ENCODE measurements at regions not wholly inside any gene's neighbourhood (a gene's known extent, or its start where the extent isn't known, plus 50 kb on each side); places are given as distances from the start of the nearest gene placed in this dataset.
"Not testable (repeated sequence)": the region's sequence is repeated elsewhere in the genome, so short reads cannot be mapped to it uniquely, and the experiment has no call there.

GRCh38 chr21:35274923-35275322 lies 225.8 kb upstream of the RUNX1 start:
- no peak for DNase-seq

DNA sequence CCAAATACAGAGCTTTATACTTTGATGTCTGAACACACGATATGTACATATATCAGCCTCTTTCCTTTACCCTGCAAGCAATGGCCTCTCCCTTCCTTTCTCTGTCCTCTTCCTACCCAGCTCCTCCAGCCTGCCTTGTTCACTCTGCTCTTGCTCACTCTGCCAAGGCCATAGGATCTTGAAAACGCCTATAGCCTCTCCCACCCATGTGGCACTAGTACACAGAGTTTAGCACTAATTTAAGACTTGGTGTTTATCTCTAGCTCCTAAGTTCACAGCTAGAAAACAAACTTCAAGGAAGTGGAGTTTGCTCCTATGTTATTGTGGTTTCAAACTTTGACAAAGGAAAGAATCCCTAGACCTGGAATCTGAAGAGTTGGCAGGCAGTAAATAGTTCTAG lies 225.0 kb upstream of the RUNX1 start:
- DNase-seq: no peak

DNA sequence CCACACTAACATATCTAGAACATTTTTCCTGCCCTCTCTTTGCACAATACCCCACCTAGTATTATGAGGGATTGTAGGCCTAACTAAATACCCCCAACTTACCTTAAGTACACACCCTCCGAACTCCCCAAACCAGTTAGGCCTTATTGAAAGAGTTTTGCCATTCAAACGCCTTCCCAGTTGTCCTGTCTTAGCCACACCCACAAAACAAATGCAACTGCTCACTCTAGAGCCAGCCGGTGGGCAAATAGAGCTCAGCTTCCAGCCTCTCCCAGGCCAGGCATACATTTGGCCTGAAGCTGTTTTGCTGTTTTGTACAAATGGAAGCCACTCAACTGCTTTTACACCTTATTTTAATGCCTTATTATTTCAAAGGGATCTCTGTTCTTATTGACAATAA lies 224.2 kb upstream of the RUNX1 start:
- DNase-seq: peak; percentile 54

GRCh38 chr21:35271344-35272118 lies 222.4 kb upstream of the RUNX1 start:
- not testable (repeated sequence) for DNase-seq

- no peak for DNase-seq
Observed at GRCh38 chr21:35268817-35269216, 219.7 kb upstream of the RUNX1 start.

- no peak for DNase-seq
Observed at GRCh38 chr21:35268261-35268660, 219.2 kb upstream of the RUNX1 start.

DNA sequence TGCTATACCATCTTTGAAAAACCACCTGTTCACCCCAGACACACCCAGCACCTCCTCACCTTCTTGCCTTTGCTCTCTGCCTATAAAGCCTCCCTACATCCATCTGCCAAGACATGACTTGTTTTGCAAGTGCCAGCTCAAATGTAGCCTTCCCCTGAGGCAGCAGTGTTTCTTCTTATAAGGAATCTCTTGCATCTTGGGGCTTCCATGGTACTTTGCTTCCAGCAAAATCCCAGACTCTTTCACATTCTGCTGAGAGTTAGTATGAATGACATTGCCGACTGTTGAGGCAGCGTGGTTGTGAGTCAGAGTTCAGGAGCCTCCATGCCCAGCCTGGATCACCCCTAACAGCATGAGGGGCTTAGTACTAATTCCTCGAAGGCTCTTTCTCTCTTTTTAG lies 217.4 kb upstream of the RUNX1 start:
- no peak for DNase-seq

- DNase-seq: no peak
Observed at GRCh38 chr21:35265170-35265877, 216.2 kb upstream of the RUNX1 start.

DNA sequence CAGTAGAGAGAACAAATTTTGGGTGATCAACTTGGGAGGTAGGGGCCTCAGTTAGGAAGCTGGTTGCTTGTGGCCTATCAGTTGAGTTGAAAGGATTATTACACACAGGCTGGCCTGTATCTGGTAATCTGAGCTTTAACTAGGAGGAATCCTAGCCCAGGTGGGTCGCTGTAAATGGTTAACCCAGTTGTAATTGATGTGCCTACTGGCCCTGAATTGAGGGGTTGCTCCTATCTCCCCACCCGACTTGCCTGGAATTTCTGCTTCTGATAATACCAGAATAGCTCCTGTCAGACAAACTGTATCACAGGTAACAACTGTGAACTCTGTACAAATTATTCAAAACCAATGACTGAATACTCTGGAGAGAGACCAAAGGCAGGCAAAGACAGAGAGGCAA lies 210.4 kb upstream of the RUNX1 start:
- DNase-seq: no peak

DNA sequence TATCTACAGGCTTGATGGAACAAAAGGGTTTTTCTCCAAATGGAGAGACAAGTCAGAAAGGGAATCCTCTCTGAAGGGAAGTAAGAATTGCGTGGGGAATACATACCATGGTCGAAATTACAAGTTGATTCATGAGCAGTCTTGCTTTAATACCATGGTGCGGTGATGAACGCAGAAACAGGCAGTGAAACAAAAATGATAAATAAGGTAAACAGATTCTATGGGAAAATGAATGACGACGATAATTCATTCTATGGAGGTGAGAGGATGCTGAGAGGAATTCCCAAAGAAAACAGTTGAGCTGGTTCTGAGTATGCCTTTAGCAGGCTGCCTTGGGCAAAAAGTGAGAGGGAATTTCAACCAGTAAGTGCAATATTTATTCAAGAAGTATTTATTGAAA lies 209.4 kb upstream of the RUNX1 start:
- no peak for DNase-seq

- no peak for DNase-seq
Observed at GRCh38 chr21:35257413-35257812, 208.3 kb upstream of the RUNX1 start.

GRCh38 chr21:35256468-35256988 lies 207.4 kb upstream of the RUNX1 start:
- DNase-seq: peak; percentile 87

DNA sequence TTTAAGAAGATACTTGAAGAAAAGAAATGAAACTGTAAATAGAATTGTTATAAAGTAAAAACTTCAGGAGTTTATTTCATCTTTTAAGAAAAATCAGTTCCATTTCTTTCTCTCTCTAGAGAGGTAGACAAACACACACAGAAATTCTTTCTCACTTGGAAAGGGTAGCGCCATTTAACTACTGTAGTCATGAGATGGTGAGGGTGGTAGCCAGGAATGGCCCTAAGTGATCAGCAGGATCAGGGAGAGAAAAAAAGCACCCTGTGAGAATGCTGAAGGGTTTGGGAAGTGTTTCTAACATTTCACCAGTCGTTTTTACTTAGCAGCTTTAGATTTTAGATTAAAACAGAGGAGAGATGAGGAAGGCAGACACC lies 205.7 kb upstream of the RUNX1 start:
- no peak for DNase-seq

DNA sequence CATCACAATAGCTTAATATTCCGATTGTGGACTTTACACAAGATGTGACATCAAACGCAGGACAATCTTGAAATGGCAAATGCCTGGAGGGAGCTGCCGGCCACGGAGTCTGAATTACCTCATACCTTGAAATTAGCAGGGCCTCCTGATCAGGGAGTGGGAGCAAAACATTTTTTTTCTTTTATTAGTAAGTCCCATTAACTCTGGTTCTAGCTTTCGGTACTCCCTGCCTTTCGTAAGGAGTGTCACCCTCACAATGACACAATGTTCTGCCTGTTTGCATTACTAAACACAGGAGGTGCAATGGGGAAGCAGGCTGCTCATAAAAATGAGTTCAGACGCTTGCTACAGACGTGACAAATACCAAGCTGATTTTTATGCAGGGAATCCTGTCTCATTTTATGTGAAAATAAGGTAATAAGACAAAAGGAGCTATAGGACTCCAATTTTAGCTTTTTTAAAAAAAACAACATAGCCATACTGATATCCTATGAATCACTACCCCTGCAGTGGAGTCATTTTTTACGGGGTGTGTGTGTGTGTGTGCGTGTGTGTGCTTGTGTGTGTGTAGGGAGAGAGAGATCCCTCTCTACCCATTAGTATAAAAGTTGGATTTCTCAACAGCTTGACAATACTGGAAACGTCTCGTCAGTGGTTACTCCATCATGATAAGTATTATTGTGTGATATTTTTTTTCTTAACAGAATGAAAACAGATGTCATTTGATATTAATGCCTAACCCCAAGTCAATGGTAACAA lies 205.1 kb upstream of the RUNX1 start:
- DNase-seq: no peak

DNA sequence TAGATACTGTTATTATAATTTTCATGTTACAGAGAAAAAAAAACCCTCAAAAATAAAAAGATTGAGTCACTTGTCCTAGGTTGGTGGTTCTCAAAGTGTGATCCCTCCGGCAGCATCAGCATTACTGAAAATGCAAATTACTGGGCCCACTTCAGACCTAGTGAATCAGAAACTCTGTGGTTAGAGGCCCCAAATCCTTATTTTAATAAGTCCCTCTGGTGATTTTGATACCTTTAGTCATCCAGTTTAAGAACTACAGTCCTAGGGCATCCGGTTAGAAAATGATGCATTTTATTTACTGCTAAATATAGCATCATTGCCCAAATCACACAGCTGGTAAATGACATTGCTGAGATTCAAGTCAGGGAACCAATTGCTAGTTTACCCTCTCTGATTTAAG lies 203.7 kb upstream of the RUNX1 start:
- DNase-seq: no peak

- no peak for DNase-seq
Observed at GRCh38 chr21:35249636-35250035, 200.5 kb upstream of the RUNX1 start.

DNA sequence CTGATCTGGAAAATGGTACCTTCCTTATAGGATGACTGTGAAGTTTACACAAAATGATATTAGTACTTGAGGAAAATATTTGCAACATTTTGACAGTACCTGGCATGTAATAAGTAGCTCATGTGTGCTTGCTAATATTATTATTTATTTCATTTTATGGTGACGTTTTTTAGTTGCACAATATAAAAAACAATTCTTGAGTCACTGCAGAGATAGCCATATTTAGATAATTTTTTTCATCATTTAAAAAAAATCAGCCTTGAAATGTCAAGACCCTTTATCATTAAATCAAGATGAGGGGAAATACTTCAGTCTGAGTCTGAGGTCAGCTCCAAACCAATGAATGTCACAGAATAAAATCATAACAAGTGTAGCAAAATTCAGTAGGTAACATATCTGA lies 196.8 kb upstream of the RUNX1 start:
- DNase-seq: no peak

GRCh38 chr21:35244514-35244913 lies 195.4 kb upstream of the RUNX1 start:
- no peak for DNase-seq

GRCh38 chr21:35243171-35243570 lies 194.1 kb upstream of the RUNX1 start:
- DNase-seq: no peak

GRCh38 chr21:35239811-35240219 lies 190.7 kb upstream of the RUNX1 start:
- no peak for DNase-seq

GRCh38 chr21:35238119-35238518 lies 189.0 kb upstream of the RUNX1 start:
- no peak for DNase-seq

GRCh38 chr21:35237287-35237686 lies 188.2 kb upstream of the RUNX1 start:
- no peak for DNase-seq

DNA sequence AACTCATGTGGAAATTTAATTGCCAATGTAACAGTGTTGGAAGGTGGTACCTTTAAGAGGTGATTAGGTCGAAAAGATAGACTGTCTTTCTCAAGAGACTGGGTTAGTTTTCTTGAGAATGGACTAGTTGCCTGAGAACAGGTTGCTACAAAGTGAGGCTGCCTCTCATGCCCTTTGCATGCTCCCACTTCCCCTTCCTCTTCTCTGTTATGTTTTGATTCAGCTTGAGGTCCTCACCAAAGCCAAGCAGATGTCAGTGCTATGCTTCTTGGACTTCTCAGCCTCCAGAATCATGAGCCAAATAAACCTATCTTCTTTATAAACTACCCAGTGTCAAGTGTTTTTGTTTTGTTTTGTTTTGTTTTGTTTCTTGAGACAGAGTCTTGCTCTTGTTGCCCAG lies 187.0 kb upstream of the RUNX1 start:
- DNase-seq: no peak

DNA sequence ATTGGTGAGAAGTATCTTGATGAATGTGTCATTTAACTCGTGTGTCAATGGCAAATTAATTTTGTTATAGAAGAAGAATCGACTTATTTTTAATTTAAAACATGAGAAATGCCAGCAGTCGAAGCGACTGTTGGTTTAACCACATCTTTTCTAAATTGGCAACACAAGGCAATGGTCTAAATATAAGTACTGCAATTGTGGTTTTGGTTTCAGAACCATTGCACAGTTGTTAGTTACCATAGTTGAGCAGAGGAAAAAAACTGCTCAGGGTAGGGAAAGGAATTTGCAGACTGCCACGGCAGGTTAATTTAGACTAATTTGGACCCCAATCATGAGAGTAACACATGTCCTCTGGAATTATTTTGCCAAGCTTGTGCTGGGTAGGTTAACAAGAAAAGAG lies 185.6 kb upstream of the RUNX1 start:
- no peak for DNase-seq

All from NCI-H774 (cell line).